Neural progenitor cell (in vitro differentiated cells): ENCODE measurements at regions not wholly inside any gene's neighbourhood (a gene's known extent, or its start where the extent isn't known, plus 50 kb on each side); places are given as distances from the start of the nearest gene placed in this dataset.

Experiments
- DNase-seq: peaks from one replicate; pipeline ENCODE4 v3.0.0-alpha.2; 2016; ENCODE audit warnings: low spot score
- H2AFZ ChIP-seq: fragments of 200-600 bp; sonication (generic); replicated peaks from 2 replicates; pipeline ENCODE4 v1.6.1; 2016; ENCODE audit warnings: antibody characterized with exemption
- H3F3A ChIP-seq: fragments of 200-600 bp; sonication (generic); 2 replicates; pipeline ENCODE4 v1.6.1; 2016; ENCODE audit warnings: antibody characterized with exemption, low read depth
- H3K27ac ChIP-seq: fragments of 200-600 bp; sonication (generic); 2 replicates; pipeline ENCODE4 v1.5.1; 2016; ENCODE audit warnings: mild to moderate bottlenecking
- H3K27me3 ChIP-seq: fragments of 200-600 bp; sonication (generic); 2 replicates; pipeline ENCODE4 v1.6.1; 2016; ENCODE audit warnings: mild to moderate bottlenecking, moderate library complexity
- H3K36me3 ChIP-seq: fragments of 200-600 bp; sonication (generic); 2 replicates; pipeline ENCODE4 v1.5.1; 2016
- H3K4me1 ChIP-seq: fragments of 200-600 bp; sonication (generic); 2 replicates; pipeline ENCODE4 v1.6.1; 2016; ENCODE audit warnings: mixed run types
- H3K4me2 ChIP-seq: fragments of 200-600 bp; sonication (generic); 2 replicates; pipeline ENCODE4 v1.6.1; 2016
- H3K4me3 ChIP-seq: fragments of 200-600 bp; sonication (generic); 2 replicates; pipeline ENCODE4 v1.5.1; 2016
- H3K79me2 ChIP-seq: fragments of 200-600 bp; sonication (generic); 2 replicates; pipeline ENCODE4 v1.6.1; 2016; ENCODE audit warnings: low read depth
- H3K9ac ChIP-seq: fragments of 200-600 bp; sonication (generic); 2 replicates; pipeline ENCODE4 v1.6.1; 2016
- H3K9me3 ChIP-seq: fragments of 200-600 bp; sonication (generic); 2 replicates; pipeline ENCODE4 v1.5.1; 2016; ENCODE audit warnings: low read depth
- H4K20me1 ChIP-seq: fragments of 200-600 bp; sonication (generic); 2 replicates; pipeline ENCODE4 v1.6.1; 2016; ENCODE audit warnings: low read depth
- H3K27ac Mint-ChIP-seq: 3 replicates; pipeline ENCODE4 v1.8.0; 2021; ENCODE audit warnings: mixed read lengths
- H3K27me3 Mint-ChIP-seq: 2 replicates; pipeline ENCODE4 v1.8.0; 2022; ENCODE audit warnings: low read depth, mild to moderate bottlenecking, inconsistent platforms, moderate library complexity, mixed read lengths; ENCODE audit not compliant: insufficient read depth
- H3K36me3 Mint-ChIP-seq: 3 replicates; pipeline ENCODE4 v1.8.0; 2021; ENCODE audit warnings: mixed read lengths
- H3K4me1 Mint-ChIP-seq: 3 replicates; pipeline ENCODE4 v1.8.0; 2021; ENCODE audit warnings: mixed read lengths
- H3K4me3 Mint-ChIP-seq: 3 replicates; pipeline ENCODE4 v1.8.0; 2021; ENCODE audit warnings: mild to moderate bottlenecking, moderate library complexity, mixed read lengths
- H3K9me3 Mint-ChIP-seq: 3 replicates; pipeline ENCODE4 v1.8.0; 2020; ENCODE audit warnings: mixed read lengths
- EZH2 ChIP-seq: fragments of 200-600 bp; sonication (generic); IDR thresholded peaks from 2 replicates; pipeline ENCODE4 v1.6.1; 2017; ENCODE audit warnings: antibody characterized with exemption, mild to moderate bottlenecking, moderate library complexity
- EZH2phosphoT487 ChIP-seq: fragments of 200-600 bp; sonication (generic); IDR thresholded peaks from 2 replicates; pipeline ENCODE4 v1.6.1; 2017; ENCODE audit warnings: antibody characterized with exemption
- TF ChIP-seq, protein P1 (sequence below): fragments of 200-600 bp; sonication (generic); IDR thresholded peaks from 2 replicates; pipeline ENCODE4 v1.5.1; 2017; ENCODE audit warnings: antibody characterized with exemption, mild to moderate bottlenecking

DNA sequence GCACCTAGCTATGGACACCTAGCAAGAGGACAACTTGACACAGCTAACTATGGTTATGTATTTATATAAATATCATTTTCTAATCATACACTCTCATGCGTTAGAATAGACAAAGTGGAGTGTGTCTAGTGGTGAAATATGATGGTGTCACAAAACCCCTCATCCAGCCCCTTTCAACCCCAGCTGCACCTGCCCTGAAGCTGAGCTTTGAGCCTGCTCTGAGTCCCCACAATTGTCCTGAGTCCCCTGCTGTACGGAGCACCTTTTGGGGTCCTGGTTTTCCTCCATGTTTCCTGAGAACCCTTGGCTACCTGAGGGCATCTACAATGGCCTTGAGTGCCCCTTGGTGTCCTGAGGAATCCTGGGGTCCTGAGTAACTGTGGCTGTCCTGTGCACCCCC lies 1072.8 kb downstream of the TMEM121 start:
- TF ChIP-seq, protein P1, sequence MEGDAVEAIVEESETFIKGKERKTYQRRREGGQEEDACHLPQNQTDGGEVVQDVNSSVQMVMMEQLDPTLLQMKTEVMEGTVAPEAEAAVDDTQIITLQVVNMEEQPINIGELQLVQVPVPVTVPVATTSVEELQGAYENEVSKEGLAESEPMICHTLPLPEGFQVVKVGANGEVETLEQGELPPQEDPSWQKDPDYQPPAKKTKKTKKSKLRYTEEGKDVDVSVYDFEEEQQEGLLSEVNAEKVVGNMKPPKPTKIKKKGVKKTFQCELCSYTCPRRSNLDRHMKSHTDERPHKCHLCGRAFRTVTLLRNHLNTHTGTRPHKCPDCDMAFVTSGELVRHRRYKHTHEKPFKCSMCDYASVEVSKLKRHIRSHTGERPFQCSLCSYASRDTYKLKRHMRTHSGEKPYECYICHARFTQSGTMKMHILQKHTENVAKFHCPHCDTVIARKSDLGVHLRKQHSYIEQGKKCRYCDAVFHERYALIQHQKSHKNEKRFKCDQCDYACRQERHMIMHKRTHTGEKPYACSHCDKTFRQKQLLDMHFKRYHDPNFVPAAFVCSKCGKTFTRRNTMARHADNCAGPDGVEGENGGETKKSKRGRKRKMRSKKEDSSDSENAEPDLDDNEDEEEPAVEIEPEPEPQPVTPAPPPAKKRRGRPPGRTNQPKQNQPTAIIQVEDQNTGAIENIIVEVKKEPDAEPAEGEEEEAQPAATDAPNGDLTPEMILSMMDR: no peak
- TF ChIP-seq EZH2phosphoT487: no peak
- H3K4me1 Mint-ChIP-seq: no peaks in the 10 kb centered on the region
- no peak overlapping the region for H3K27ac Mint-ChIP-seq
- Histone ChIP-seq H3K4me3 (no peak overlapping the region), H3K9ac (no peak overlapping the region), H3K4me1 (no peaks in the 10 kb centered on the region), H3K36me3 (no peaks in the 10 kb centered on the region), H3K27me3 (no peaks in the 10 kb centered on the region), H4K20me1 (no peaks in the 10 kb centered on the region), H2AFZ (no peak overlapping the region), H3F3A (no peaks in the 10 kb centered on the region), H3K27ac (no peak overlapping the region), H3K4me2 (no peak overlapping the region), H3K9me3 (peaks cover 11% of the 10 kb centered on the region), H3K79me2 (no peaks in the 10 kb centered on the region)
- peaks cover 55% of the 10 kb centered on the region for H3K9me3 Mint-ChIP-seq
- no peaks in the 10 kb centered on the region for H3K27me3 Mint-ChIP-seq
- H3K36me3 Mint-ChIP-seq: peaks cover 2% of the 10 kb centered on the region
- no peak overlapping the region for H3K4me3 Mint-ChIP-seq
- DNase-seq: no peak

DNA sequence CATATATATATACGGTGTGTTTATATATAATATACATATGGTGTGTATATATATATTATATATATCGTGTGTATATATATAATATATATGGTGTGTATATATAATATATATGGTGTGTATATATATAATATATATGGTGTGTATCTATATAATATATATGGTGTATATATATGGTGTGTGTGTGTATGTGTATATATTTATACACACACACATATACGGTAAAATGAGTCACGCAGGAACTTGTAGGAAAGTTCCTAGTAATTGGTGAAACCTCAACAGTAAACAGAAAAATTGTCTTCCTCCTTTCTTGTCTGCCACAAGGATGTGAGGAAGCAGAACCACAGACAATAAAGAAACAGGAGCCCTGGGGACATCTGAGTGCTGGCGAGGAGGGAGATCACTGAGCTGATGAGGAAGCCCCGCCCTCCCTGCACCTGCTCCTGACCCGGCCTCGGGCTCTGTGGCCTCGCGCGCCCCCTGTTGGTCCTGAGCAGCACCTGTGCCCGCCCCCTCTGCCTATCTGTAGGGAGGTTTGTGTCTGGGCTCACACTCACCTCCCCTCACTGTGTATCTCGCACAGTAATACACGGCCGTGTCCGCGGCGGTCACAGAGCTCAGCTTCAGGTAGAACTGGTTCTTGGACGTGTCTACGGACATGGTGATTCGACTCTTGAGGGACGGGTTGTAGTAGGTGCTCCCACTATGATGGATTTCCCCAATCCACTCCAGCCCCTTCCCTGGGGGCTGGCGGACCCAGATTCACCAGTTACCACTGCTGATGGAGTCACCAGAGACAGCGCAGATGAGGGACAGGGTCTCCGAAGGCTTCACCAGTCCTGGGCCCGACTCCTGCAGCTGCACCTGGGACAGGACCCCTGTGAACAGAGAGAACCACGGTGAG lies 1079.4 kb downstream of the TMEM121 start:
- Histone ChIP-seq H3K79me2 (no peaks in the 10 kb centered on the region), H3K9ac (no peak overlapping the region), H3K36me3 (no peaks in the 10 kb centered on the region), H2AFZ (no peak overlapping the region), H4K20me1 (no peaks in the 10 kb centered on the region), H3F3A (no peaks in the 10 kb centered on the region), H3K9me3 (peaks cover 18% of the 10 kb centered on the region), H3K4me2 (no peak overlapping the region), H3K4me1 (no peaks in the 10 kb centered on the region), H3K27me3 (no peaks in the 10 kb centered on the region), H3K27ac (no peak overlapping the region), H3K4me3 (no peak overlapping the region)
- H3K4me3 Mint-ChIP-seq: no peak overlapping the region
- peaks cover 65% of the 10 kb centered on the region for H3K9me3 Mint-ChIP-seq
- no peak for DNase-seq
- no peaks in the 10 kb centered on the region for H3K4me1 Mint-ChIP-seq
- no peaks in the 10 kb centered on the region for H3K36me3 Mint-ChIP-seq
- TF ChIP-seq EZH2 (no peak), EZH2phosphoT487 (no peak)
- TF ChIP-seq, protein P1: no peak
- H3K27me3 Mint-ChIP-seq: no peaks in the 10 kb centered on the region
- H3K27ac Mint-ChIP-seq: no peak overlapping the region

DNA sequence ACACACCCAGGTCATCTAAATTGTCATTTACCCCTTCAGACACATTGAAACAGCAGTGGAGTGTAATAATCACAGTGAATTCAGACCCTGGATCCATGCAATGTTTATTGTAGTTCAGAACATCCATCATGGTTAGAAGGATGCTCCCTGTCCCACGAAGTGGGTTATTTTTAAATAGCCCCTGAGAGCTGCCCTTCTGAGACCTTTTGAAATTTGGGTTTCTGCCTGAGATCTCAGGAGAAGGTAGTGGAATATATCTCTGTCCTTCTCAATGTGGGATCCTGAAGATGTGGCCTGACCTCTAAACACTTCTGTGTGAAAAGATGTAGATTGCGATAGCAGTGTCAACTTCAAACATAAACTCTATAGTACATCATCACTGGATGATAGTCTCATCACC lies 1080.6 kb downstream of the TMEM121 start:
- H3K79me2 ChIP-seq: no peaks in the 10 kb centered on the region
- H3K9ac ChIP-seq: no peak overlapping the region
- DNase-seq: no peak
- H3K27me3 ChIP-seq: no peaks in the 10 kb centered on the region
- H3K4me3 ChIP-seq: no peak overlapping the region
- H3F3A ChIP-seq: no peaks in the 10 kb centered on the region
- H3K27me3 Mint-ChIP-seq: no peaks in the 10 kb centered on the region
- H3K36me3 ChIP-seq: no peaks in the 10 kb centered on the region
- peaks cover 18% of the 10 kb centered on the region for H3K9me3 ChIP-seq
- H4K20me1 ChIP-seq: no peaks in the 10 kb centered on the region
- TF ChIP-seq EZH2phosphoT487 (no peak), EZH2 (no peak)
- TF ChIP-seq, protein P1: no peak
- no peaks in the 10 kb centered on the region for H3K4me1 ChIP-seq
- H3K27ac Mint-ChIP-seq: no peak overlapping the region
- no peak overlapping the region for H3K4me3 Mint-ChIP-seq
- H2AFZ ChIP-seq: no peak overlapping the region
- peaks cover 62% of the 10 kb centered on the region for H3K9me3 Mint-ChIP-seq
- H3K27ac ChIP-seq: no peak overlapping the region
- H3K4me1 Mint-ChIP-seq: no peaks in the 10 kb centered on the region
- no peak overlapping the region for H3K4me2 ChIP-seq
- no peaks in the 10 kb centered on the region for H3K36me3 Mint-ChIP-seq
